OCI-LY3 (cell line): ENCODE measurements at regions not wholly inside any gene's neighbourhood (a gene's known extent, or its start where the extent isn't known, plus 50 kb on each side); places are given as distances from the start of the nearest gene placed in this dataset.

ENCODE experiments used
- CTCF ChIP-seq: fragments of 200-600, 300-600 bp; sonication (generic); IDR thresholded peaks from 2 replicates; pipeline ENCODE4 v1.5.1; 2014; ENCODE audit warnings: antibody characterized with exemption, low read length, low read depth
- EZH2phosphoT487 ChIP-seq: fragments of 200-600 bp; shearing (Covaris generic); IDR thresholded peaks from 2 replicates; pipeline ENCODE4 v1.6.1; 2018; ENCODE audit warnings: antibody characterized with exemption, mixed run types, low read depth

- TF ChIP-seq CTCF (peak; percentile 79), EZH2phosphoT487 (no peak)
Measured at GRCh38 chr11:30128269-30128932, 102.4 kb upstream of the FSHB start.
